ENCODE measurements at regions not wholly inside any gene's neighbourhood (a gene's known extent, or its start where the extent isn't known, plus 50 kb on each side); places are given as distances from the start of the nearest gene placed in this dataset.

- no peak overlapping the region for H2BK120ac ChIP-seq (ENCODE audit: low read depth, low read length)
- 46% methylated on average over 2 of the region's 5 CpGs for WGBS
- H4K91ac ChIP-seq (ENCODE audit: low read length), result no peak overlapping the region
- H3K9ac ChIP-seq (ENCODE audit: low read length), result no peak overlapping the region
- no peak overlapping the region for H3K23ac ChIP-seq (ENCODE audit: low read length in 2 of 2)
- H3K27ac ChIP-seq (ENCODE audit: low read length, poor library complexity, severe bottlenecking), result no peak overlapping the region
- H2BK12ac ChIP-seq (ENCODE audit: low read length in 2 of 2), result no peak overlapping the region
- H3K36me3 ChIP-seq (ENCODE audit: control insufficient read depth in 1 of 2, insufficient read depth in 2 of 2, low read depth in 1 of 2, low read length in 2 of 2), result no peaks in the 10 kb centered on the region
- no peak overlapping the region for H2BK5ac ChIP-seq (ENCODE audit: low read depth, low read length, poor library complexity, severe bottlenecking)
- H3K4me2 ChIP-seq (ENCODE audit: low read length, poor library complexity, severe bottlenecking), result no peak overlapping the region
- DNase-seq, result no peak
- H3K9me3 ChIP-seq (ENCODE audit: control insufficient read depth, low read length), result peaks cover 7% of the 10 kb centered on the region
- H3K14ac ChIP-seq (ENCODE audit: low read length in 2 of 2), result no peak overlapping the region
- no peaks in the 10 kb centered on the region for H3K79me1 ChIP-seq (replicated peaks; ENCODE audit: low read length, poor library complexity, severe bottlenecking)
- no peak overlapping the region for H4K8ac ChIP-seq (ENCODE audit: low read length)
- H2BK15ac ChIP-seq (ENCODE audit: low read depth, poor library complexity, severe bottlenecking), result no peak overlapping the region
- no peaks in the 10 kb centered on the region for H3K4me1 ChIP-seq (ENCODE audit: control insufficient read depth, insufficient read depth, low read depth, low read length)
- H3K18ac ChIP-seq (ENCODE audit: low read depth in 1 of 2, low read length in 2 of 2), result no peak overlapping the region
- H3K4ac ChIP-seq (ENCODE audit: low read depth in 1 of 2, low read length in 2 of 2), result no peak overlapping the region
- no peaks in the 10 kb centered on the region for H3K27me3 ChIP-seq (ENCODE audit: control insufficient read depth in 1 of 2, insufficient read depth in 1 of 2, low read length in 2 of 2)
- H2AFZ ChIP-seq (ENCODE audit: low read depth, low read length), result no peak overlapping the region
- no peak overlapping the region for H2AK5ac ChIP-seq (ENCODE audit: low read length, severe bottlenecking)
- H3K4me3 ChIP-seq (ENCODE audit: insufficient read depth in 1 of 2, low read depth in 1 of 2, low read length in 2 of 2), result no peak overlapping the region
Observed at GRCh38 chr14:43449291-43449690, 1057.8 kb downstream of the FSCB start.

- Histone ChIP-seq H3K14ac (ENCODE audit: low read length in 2 of 2) (no peak overlapping the region), H2BK120ac (ENCODE audit: low read depth, low read length) (no peak overlapping the region), H3K18ac (ENCODE audit: low read depth in 1 of 2, low read length in 2 of 2) (no peak overlapping the region), H3K9me3 (ENCODE audit: control insufficient read depth, low read length) (peaks cover 5% of the 10 kb centered on the region), H3K36me3 (ENCODE audit: control insufficient read depth in 1 of 2, insufficient read depth in 2 of 2, low read depth in 1 of 2, low read length in 2 of 2) (no peaks in the 10 kb centered on the region), H2BK15ac (ENCODE audit: low read depth, poor library complexity, severe bottlenecking) (no peak overlapping the region), H3K4ac (ENCODE audit: low read depth in 1 of 2, low read length in 2 of 2) (no peak overlapping the region), H2AFZ (ENCODE audit: low read depth, low read length) (no peak overlapping the region), H3K79me1 (replicated peaks; ENCODE audit: low read length, poor library complexity, severe bottlenecking) (no peaks in the 10 kb centered on the region), H2BK12ac (ENCODE audit: low read length in 2 of 2) (no peak overlapping the region), H3K4me1 (ENCODE audit: control insufficient read depth, insufficient read depth, low read depth, low read length) (no peaks in the 10 kb centered on the region), H3K9ac (ENCODE audit: low read length) (no peak overlapping the region), H4K8ac (ENCODE audit: low read length) (no peak overlapping the region), H3K27ac (ENCODE audit: low read length, poor library complexity, severe bottlenecking) (no peak overlapping the region), H3K23ac (ENCODE audit: low read length in 2 of 2) (no peak overlapping the region), H4K91ac (ENCODE audit: low read length) (no peak overlapping the region), H2BK5ac (ENCODE audit: low read depth, low read length, poor library complexity, severe bottlenecking) (no peak overlapping the region), H3K4me2 (ENCODE audit: low read length, poor library complexity, severe bottlenecking) (no peak overlapping the region), H2AK5ac (ENCODE audit: low read length, severe bottlenecking) (no peak overlapping the region), H3K4me3 (ENCODE audit: insufficient read depth in 1 of 2, low read depth in 1 of 2, low read length in 2 of 2) (no peak overlapping the region), H3K27me3 (ENCODE audit: control insufficient read depth in 1 of 2, insufficient read depth in 1 of 2, low read length in 2 of 2) (no peaks in the 10 kb centered on the region)
- WGBS, result 70% methylated on average over 2 of the region's 3 CpGs
- no peak for DNase-seq
Observed at GRCh38 chr14:43438056-43438455, 1069.0 kb downstream of the FSCB start.

GRCh38 chr14:43418324-43418723 lies 1088.8 kb downstream of the FSCB start:
- Histone ChIP-seq H3K27me3 (ENCODE audit: control insufficient read depth in 1 of 2, insufficient read depth in 1 of 2, low read length in 2 of 2) (no peaks in the 10 kb centered on the region), H2AFZ (ENCODE audit: low read depth, low read length) (no peak overlapping the region), H3K36me3 (ENCODE audit: control insufficient read depth in 1 of 2, insufficient read depth in 2 of 2, low read depth in 1 of 2, low read length in 2 of 2) (no peaks in the 10 kb centered on the region), H3K79me1 (replicated peaks; ENCODE audit: low read length, poor library complexity, severe bottlenecking) (no peaks in the 10 kb centered on the region), H3K4me3 (ENCODE audit: insufficient read depth in 1 of 2, low read depth in 1 of 2, low read length in 2 of 2) (no peak overlapping the region), H3K9me3 (ENCODE audit: control insufficient read depth, low read length) (peaks cover 8% of the 10 kb centered on the region), H2BK12ac (ENCODE audit: low read length in 2 of 2) (no peak overlapping the region), H3K23ac (ENCODE audit: low read length in 2 of 2) (no peak overlapping the region), H2BK120ac (ENCODE audit: low read depth, low read length) (no peak overlapping the region), H3K4ac (ENCODE audit: low read depth in 1 of 2, low read length in 2 of 2) (no peak overlapping the region), H3K4me2 (ENCODE audit: low read length, poor library complexity, severe bottlenecking) (no peak overlapping the region), H3K9ac (ENCODE audit: low read length) (no peak overlapping the region), H3K4me1 (ENCODE audit: control insufficient read depth, insufficient read depth, low read depth, low read length) (no peaks in the 10 kb centered on the region), H2AK5ac (ENCODE audit: low read length, severe bottlenecking) (no peak overlapping the region), H3K27ac (ENCODE audit: low read length, poor library complexity, severe bottlenecking) (no peak overlapping the region), H2BK5ac (ENCODE audit: low read depth, low read length, poor library complexity, severe bottlenecking) (no peak overlapping the region), H2BK15ac (ENCODE audit: low read depth, poor library complexity, severe bottlenecking) (no peak overlapping the region), H4K91ac (ENCODE audit: low read length) (no peak overlapping the region), H3K14ac (ENCODE audit: low read length in 2 of 2) (no peak overlapping the region), H3K18ac (ENCODE audit: low read depth in 1 of 2, low read length in 2 of 2) (no peak overlapping the region), H4K8ac (ENCODE audit: low read length) (peak overlapping the region; percentile 23)
- 91% methylated on average over 3 of the region's 4 CpGs for WGBS
- no peak for DNase-seq

DNA sequence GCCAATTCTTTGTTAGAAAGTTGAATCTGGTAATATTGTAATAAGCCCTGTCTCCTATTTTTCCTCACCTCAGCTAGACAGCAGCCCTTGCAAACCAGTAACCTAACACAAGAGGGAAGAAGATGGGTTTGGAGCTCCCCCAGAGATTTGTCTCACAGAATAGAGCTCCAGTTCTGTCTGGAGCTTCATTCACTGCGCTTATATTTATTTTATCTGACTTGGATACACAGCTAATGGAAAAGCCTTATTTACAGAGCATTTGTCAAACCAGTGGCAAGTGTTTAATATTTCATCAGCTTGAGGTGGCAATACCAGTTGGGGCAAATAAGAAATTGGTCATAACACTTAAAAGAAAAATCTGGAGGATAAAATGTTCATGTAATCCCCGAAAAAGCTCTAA lies 1094.0 kb downstream of the FSCB start:
- H3K23ac ChIP-seq (ENCODE audit: low read length in 2 of 2), result no peak overlapping the region
- no peak overlapping the region for H2BK12ac ChIP-seq (ENCODE audit: low read length in 2 of 2)
- no peak overlapping the region for H2BK120ac ChIP-seq (ENCODE audit: low read depth, low read length)
- H2AFZ ChIP-seq (ENCODE audit: low read depth, low read length), result no peak overlapping the region
- no peaks in the 10 kb centered on the region for H3K9me3 ChIP-seq (ENCODE audit: control insufficient read depth, low read length)
- H3K9ac ChIP-seq (ENCODE audit: low read length), result no peak overlapping the region
- no peak overlapping the region for H2AK5ac ChIP-seq (ENCODE audit: low read length, severe bottlenecking)
- no peaks in the 10 kb centered on the region for H3K36me3 ChIP-seq (ENCODE audit: control insufficient read depth in 1 of 2, insufficient read depth in 2 of 2, low read depth in 1 of 2, low read length in 2 of 2)
- H3K4ac ChIP-seq (ENCODE audit: low read depth in 1 of 2, low read length in 2 of 2), result no peak overlapping the region
- H4K8ac ChIP-seq (ENCODE audit: low read length), result no peak overlapping the region
- no peak overlapping the region for H3K18ac ChIP-seq (ENCODE audit: low read depth in 1 of 2, low read length in 2 of 2)
- H3K14ac ChIP-seq (ENCODE audit: low read length in 2 of 2), result no peak overlapping the region
- no peak overlapping the region for H2BK15ac ChIP-seq (ENCODE audit: low read depth, poor library complexity, severe bottlenecking)
- H3K27me3 ChIP-seq (ENCODE audit: control insufficient read depth in 1 of 2, insufficient read depth in 1 of 2, low read length in 2 of 2), result no peaks in the 10 kb centered on the region
- H3K4me3 ChIP-seq (ENCODE audit: insufficient read depth in 1 of 2, low read depth in 1 of 2, low read length in 2 of 2), result no peak overlapping the region
- H3K27ac ChIP-seq (ENCODE audit: low read length, poor library complexity, severe bottlenecking), result no peak overlapping the region
- H4K91ac ChIP-seq (ENCODE audit: low read length), result no peak overlapping the region
- H3K4me2 ChIP-seq (ENCODE audit: low read length, poor library complexity, severe bottlenecking), result no peak overlapping the region
- WGBS, result no CpG with 5 or more reads among the region's 2 CpGs
- H2BK5ac ChIP-seq (ENCODE audit: low read depth, low read length, poor library complexity, severe bottlenecking), result no peak overlapping the region
- no peaks in the 10 kb centered on the region for H3K4me1 ChIP-seq (ENCODE audit: control insufficient read depth, insufficient read depth, low read depth, low read length)
- no peak for DNase-seq
- no peaks in the 10 kb centered on the region for H3K79me1 ChIP-seq (replicated peaks; ENCODE audit: low read length, poor library complexity, severe bottlenecking)

Data from mesenchymal stem cell (in vitro differentiated cells and primary cell).